ENCODE measurements at regions not wholly inside any gene's neighbourhood (a gene's known extent, or its start where the extent isn't known, plus 50 kb on each side); places are given as distances from the start of the nearest gene placed in this dataset.

- TF ChIP-seq NFIC (IDR thresholded peaks at IDR 0.05): no peak
- TF ChIP-seq EP300 (IDR thresholded peaks at IDR 0.05; ENCODE audit: borderline replicate concordance): no peak
- no peak for TF ChIP-seq USF1 (IDR thresholded peaks at IDR 0.05)
- TF ChIP-seq TCF12 (IDR thresholded peaks at IDR 0.05; ENCODE audit: low read depth): no peak
- no peak for TF ChIP-seq ZBTB7A (IDR thresholded peaks at IDR 0.05; ENCODE audit: low read depth)
- TF ChIP-seq TEAD4 (IDR thresholded peaks at IDR 0.05): no peak
- TF ChIP-seq FOXM1 (IDR thresholded peaks at IDR 0.05; ENCODE audit: borderline replicate concordance, low read depth): no peak
- no peak for TF ChIP-seq CREB1 (IDR thresholded peaks at IDR 0.05; ENCODE audit: low read depth)
- TF ChIP-seq RAD21 (IDR thresholded peaks at IDR 0.05; ENCODE audit: low read depth): no peak
- TF ChIP-seq YY1 (IDR thresholded peaks at IDR 0.05; ENCODE audit: low read depth): no peak
- TF ChIP-seq TAF1 (IDR thresholded peaks at IDR 0.05; ENCODE audit: low read depth): no peak
Observed at GRCh38 chr6:164214066-164214465, 799.5 kb downstream of the QKI start.

GRCh38 chr6:164211254-164211653 is 796.7 kb downstream of the QKI start:
- no peak for TF ChIP-seq ZBTB7A (IDR thresholded peaks at IDR 0.05; ENCODE audit: low read depth)
- no peak for TF ChIP-seq RAD21 (IDR thresholded peaks at IDR 0.05; ENCODE audit: low read depth)
- no peak for TF ChIP-seq CEBPB (IDR thresholded peaks at IDR 0.05)
- no peak for TF ChIP-seq CREB1 (IDR thresholded peaks at IDR 0.05; ENCODE audit: low read depth)
- TF ChIP-seq TAF1 (IDR thresholded peaks at IDR 0.05; ENCODE audit: low read depth): no peak
- TF ChIP-seq EP300 (IDR thresholded peaks at IDR 0.05; ENCODE audit: borderline replicate concordance): no peak
- TF ChIP-seq FOXM1 (IDR thresholded peaks at IDR 0.05; ENCODE audit: borderline replicate concordance, low read depth): no peak
- no peak for TF ChIP-seq USF1 (IDR thresholded peaks at IDR 0.05)
- TF ChIP-seq YY1 (IDR thresholded peaks at IDR 0.05; ENCODE audit: low read depth): no peak
- TF ChIP-seq NFIC (IDR thresholded peaks at IDR 0.05): no peak
- TF ChIP-seq TEAD4 (IDR thresholded peaks at IDR 0.05): no peak
- no peak for TF ChIP-seq REST (IDR thresholded peaks at IDR 0.05; ENCODE audit: low read depth)
- no peak for TF ChIP-seq MAX (IDR thresholded peaks at IDR 0.05)
- TF ChIP-seq EGR1 (IDR thresholded peaks at IDR 0.05): no peak

GRCh38 chr6:164210783-164211182 is 796.3 kb downstream of the QKI start:
- TF ChIP-seq REST (IDR thresholded peaks at IDR 0.05; ENCODE audit: low read depth): no peak
- TF ChIP-seq TCF12 (IDR thresholded peaks at IDR 0.05; ENCODE audit: low read depth): no peak
- no peak for TF ChIP-seq ZBTB7A (IDR thresholded peaks at IDR 0.05; ENCODE audit: low read depth)
- TF ChIP-seq CREB1 (IDR thresholded peaks at IDR 0.05; ENCODE audit: low read depth): no peak
- TF ChIP-seq USF1 (IDR thresholded peaks at IDR 0.05): no peak
- TF ChIP-seq FOXM1 (IDR thresholded peaks at IDR 0.05; ENCODE audit: borderline replicate concordance, low read depth): no peak
- TF ChIP-seq YY1 (IDR thresholded peaks at IDR 0.05; ENCODE audit: low read depth): no peak
- no peak for TF ChIP-seq RAD21 (IDR thresholded peaks at IDR 0.05; ENCODE audit: low read depth)
- TF ChIP-seq TEAD4 (IDR thresholded peaks at IDR 0.05): no peak
- TF ChIP-seq MAX (IDR thresholded peaks at IDR 0.05): no peak
- no peak for TF ChIP-seq TAF1 (IDR thresholded peaks at IDR 0.05; ENCODE audit: low read depth)
- TF ChIP-seq NFIC (IDR thresholded peaks at IDR 0.05): no peak
- TF ChIP-seq EGR1 (IDR thresholded peaks at IDR 0.05): no peak
- no peak for TF ChIP-seq CEBPB (IDR thresholded peaks at IDR 0.05)
- TF ChIP-seq EP300 (IDR thresholded peaks at IDR 0.05; ENCODE audit: borderline replicate concordance): no peak

- no peak for TF ChIP-seq RAD21 (IDR thresholded peaks at IDR 0.05; ENCODE audit: low read depth)
- TF ChIP-seq FOXM1 (IDR thresholded peaks at IDR 0.05; ENCODE audit: borderline replicate concordance, low read depth): no peak
- TF ChIP-seq TCF12 (IDR thresholded peaks at IDR 0.05; ENCODE audit: low read depth): no peak
- no peak for TF ChIP-seq NFIC (IDR thresholded peaks at IDR 0.05)
- TF ChIP-seq EGR1 (IDR thresholded peaks at IDR 0.05): no peak
- TF ChIP-seq REST (IDR thresholded peaks at IDR 0.05; ENCODE audit: low read depth): no peak
- TF ChIP-seq YY1 (IDR thresholded peaks at IDR 0.05; ENCODE audit: low read depth): no peak
- no peak for TF ChIP-seq ZBTB7A (IDR thresholded peaks at IDR 0.05; ENCODE audit: low read depth)
- no peak for TF ChIP-seq TAF1 (IDR thresholded peaks at IDR 0.05; ENCODE audit: low read depth)
- TF ChIP-seq USF1 (IDR thresholded peaks at IDR 0.05): no peak
- no peak for TF ChIP-seq CREB1 (IDR thresholded peaks at IDR 0.05; ENCODE audit: low read depth)
- TF ChIP-seq CEBPB (IDR thresholded peaks at IDR 0.05): no peak
- TF ChIP-seq EP300 (IDR thresholded peaks at IDR 0.05; ENCODE audit: borderline replicate concordance): no peak
- no peak for TF ChIP-seq TEAD4 (IDR thresholded peaks at IDR 0.05)
- no peak for TF ChIP-seq MAX (IDR thresholded peaks at IDR 0.05)
Observed at GRCh38 chr6:164210323-164210722, 795.8 kb downstream of the QKI start.
